ENCODE measurements at regions not wholly inside any gene's neighbourhood (a gene's known extent, or its start where the extent isn't known, plus 50 kb on each side); places are given as distances from the start of the nearest gene placed in this dataset.

DNA sequence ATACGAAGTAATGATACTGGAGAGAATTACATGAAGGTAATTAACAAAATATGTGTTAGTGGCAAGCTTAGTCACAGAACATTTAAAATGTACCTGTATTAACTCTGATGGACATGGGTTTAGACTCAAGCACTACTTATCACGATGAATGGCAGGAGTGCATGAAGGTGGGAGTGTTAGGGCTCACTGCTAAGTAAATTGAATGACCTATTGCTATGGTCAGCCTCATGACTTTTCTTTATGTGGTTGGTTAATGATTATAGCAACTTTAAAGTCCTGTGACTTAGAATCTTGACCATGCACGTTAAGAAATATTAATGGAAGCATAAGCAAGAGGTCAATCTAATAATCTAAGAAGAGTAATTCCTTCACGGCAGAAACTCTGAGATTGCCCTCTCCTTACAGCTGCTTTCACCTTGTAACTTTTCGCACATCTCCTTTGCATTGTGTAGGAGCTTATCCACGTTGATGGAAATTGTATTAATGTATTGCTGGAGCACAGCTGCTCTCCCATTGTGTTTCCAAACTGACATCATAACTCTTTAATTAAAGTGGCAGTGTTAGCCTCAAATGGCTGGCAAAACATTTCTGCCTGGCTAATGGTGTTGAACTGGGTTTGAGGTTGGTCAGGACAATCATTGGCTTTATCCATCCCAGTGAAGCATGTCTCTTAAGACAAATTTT is 114.5 kb downstream of the RXFP2 start:
- no peak for DNase-seq

GRCh38 chr13:31859571-31859970 is 120.2 kb downstream of the RXFP2 start:
- DNase-seq, result no peak

DNA sequence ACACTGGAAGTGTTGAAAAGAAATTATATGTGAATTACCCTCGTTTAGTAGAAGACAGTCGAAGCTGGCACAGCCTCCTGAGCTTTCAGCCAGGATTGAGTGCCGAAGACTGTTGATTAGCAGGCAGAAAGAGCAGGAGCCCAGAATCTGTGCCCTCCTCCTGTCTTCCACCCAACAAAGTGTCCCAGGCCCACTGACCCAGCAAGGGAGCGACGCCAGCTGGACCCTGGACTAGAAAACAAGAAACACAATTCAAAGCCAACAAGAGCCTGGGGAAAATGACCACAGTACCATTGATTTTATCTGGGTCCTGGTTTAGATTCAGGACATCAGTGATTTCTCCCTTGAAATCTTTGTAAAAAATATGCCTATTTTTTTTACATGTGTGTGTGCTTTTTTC is 120.7 kb downstream of the RXFP2 start:
- DNase-seq, result no peak

DNA sequence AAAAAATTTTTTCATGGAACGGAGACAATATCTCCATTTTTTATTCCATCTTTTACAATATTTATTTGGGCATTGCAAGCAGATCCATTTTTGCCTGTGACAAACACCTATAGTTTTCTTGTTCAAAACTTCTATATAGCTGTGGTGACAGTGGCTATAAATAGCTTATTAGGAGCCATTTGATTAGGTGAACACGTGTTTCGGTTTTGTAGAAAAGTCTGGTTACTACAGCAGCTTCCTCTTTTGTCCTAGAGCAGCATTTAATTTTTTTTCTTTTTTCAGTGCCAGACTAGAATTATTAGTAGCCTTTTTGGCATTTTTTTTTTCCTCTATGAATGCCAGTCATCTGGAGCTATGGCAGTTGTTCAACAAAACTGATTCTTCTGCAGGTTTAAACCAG is 123.5 kb downstream of the RXFP2 start:
- DNase-seq, result no peak

DNA sequence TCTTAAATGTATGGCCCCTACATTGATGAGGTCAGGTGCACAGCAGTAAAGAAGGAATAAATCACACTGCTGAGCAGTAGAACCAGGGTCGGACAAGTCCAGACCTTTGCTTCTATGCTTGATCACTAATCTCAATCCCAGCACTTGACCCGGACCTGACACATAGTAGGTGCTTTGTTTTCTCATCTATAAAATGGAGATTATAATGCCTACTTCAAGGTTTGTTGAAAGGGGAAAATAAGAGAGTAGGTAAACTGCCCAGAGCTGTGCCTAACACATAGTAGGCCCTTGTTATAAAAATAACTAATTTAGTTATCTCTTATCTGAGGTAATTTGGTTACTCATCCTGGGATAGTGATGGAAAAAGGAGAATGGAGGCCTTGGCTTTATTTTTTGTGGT is 125.0 kb downstream of the RXFP2 start:
- no peak for DNase-seq

- no peak for DNase-seq
Measured at GRCh38 chr13:31866099-31866498, 126.8 kb downstream of the RXFP2 start.

DNA sequence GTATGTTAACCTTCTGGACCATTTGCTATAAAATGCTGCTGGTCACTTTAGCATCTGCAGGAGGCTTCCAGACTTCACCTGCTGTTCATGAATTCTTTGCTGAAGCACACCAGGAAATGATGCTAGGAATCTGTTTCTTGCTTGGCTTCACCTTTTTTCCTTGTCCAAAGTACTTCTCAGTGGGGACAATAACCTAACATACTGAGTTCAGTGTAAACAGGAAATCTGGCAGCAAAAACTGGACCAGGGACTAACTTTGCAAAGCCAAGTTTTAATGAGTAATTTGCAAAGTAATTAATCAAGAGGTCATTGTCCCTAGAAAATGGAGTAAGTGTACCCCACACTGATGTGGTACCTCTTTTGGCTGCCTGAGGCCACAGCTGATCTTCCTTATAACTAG is 128.4 kb downstream of the RXFP2 start:
- no peak for DNase-seq

GRCh38 chr13:31869582-31869981 is 130.3 kb downstream of the RXFP2 start:
- no peak for DNase-seq

DNA sequence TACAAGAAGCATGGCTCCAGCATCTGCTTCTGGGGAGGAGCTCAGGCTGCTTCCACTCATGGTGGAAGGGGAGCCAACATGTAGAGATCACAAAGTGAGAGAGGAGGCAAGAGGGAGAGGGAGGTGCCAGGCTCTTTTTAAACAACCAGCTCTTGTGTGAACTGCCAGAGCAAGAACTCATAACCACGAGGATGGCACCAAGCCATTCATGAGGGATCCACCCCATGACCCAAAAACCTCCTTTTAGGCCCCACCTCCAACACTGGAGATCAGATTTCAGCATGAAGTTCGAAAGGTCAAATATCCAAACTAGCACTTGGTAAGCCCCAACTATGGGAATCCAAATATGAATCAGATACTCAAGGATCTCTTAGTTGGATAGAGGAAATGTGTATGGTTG is 131.2 kb downstream of the RXFP2 start:
- no peak for DNase-seq

DNA sequence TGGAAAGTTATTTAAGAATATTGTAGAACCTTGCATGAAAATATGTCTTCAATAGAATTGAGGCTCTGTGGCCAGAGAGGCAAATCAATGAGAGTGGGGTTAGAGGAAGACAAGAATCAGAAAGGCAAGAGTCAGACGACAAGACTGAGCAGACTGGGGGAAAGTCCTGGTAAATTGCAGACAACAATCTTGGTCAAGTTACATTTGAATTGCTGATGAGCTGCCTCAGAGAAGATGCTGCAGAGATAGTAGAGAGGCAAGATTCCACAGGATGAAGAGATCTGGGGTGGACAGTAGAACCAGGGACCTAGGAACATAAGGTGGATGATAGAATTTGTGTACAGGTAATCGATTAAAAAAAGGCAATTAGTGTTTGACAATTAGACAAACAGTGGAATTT is 133.8 kb downstream of the RXFP2 start:
- no peak for DNase-seq

- DNase-seq, result no peak
Measured at GRCh38 chr13:31875134-31875533, 135.8 kb downstream of the RXFP2 start.

DNA sequence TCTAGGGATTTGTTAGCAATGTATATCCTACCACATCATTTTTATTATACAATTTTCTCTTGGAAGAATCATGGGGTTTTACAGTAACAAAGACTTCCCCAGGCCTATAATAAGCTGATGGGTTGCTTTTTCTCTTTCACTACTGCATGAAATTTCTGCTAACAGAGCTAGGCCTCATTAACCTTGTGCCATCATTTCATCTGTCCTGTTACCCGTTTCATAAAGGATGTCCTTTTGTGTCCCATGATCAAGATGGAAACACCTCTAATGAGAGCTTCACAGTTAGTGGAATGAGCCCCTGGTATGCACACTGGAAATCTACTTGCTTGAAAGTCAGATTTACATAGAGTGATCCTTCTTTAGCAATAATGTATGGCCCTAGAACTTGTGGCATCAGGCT is 138.7 kb downstream of the RXFP2 start:
- DNase-seq, result no peak

DNA sequence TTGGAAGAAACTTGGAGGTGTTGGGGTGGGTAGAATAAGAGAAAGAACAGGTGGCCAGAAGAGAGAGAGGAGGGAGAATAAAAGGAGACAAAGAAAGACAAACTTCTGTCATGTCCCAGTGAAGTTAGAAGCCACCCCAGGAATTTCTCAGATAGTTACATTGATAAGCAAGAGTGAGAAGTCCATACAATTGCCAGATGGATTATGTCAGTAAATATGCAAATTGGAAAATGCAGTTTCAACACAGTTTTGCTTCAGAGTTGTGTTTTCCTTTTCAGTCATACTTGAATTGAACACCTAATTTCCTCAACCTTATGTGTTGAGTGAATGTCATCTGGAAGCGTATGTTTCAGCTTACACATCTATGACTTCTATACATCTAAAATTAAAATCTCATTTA is 139.2 kb downstream of the RXFP2 start:
- DNase-seq, result no peak

DNA sequence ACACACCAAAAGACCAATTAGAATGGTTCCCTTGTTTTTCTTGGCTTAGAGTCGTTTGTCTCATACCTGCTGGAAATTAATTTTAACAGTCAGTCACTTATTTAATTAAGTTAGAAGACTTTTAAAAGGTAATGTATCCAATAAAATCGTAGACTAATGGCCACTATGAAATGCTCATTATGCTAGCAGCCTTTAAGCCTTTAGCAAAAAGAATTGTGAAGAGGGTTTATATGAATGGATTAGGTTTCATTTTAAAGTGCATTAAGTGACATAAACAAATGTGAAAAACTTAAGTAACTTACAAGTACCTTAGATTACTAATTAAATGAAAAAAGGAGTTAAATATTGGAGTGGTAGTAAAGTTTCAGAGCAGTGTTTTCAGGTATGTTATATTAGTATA is 139.6 kb downstream of the RXFP2 start:
- no peak for DNase-seq

- DNase-seq, result no peak
Measured at GRCh38 chr13:31880851-31881494, 141.6 kb downstream of the RXFP2 start.

DNA sequence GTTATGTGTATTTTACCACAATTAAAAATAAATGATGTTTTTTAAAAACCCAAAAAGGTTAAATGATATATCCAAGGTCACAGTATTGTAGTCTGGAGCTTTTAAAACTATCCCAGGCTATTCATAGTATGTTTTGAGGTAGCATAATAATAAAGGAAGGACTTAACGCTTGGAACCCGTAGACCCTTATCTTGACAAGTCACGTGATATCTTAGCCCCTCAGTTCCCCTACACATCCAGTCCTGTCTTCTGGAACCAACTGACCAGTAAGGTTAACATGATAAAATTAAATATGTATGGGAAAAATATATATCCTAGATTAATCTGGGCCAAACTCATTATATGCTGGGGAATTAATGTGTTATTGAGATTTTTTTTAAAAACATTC is 142.2 kb downstream of the RXFP2 start:
- no peak for DNase-seq

DNA sequence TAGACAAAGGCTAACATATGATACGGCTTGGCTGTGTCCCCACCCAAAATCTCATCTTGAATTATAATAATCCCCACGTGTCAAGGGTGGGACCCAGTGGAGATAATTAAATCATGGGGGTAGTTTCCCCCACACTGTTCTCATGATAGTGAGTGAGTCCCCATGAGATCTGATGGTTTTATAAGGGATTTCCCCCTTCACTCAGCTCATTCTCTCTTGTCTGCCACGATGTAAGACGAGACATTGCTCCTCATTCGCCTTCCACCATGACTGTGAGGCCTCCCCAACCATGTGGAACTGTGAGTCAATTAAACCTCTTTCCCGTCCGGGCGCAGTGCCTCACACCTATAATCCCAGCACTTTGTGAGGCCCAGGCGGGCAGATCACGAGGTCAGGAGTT is 143.5 kb downstream of the RXFP2 start:
- no peak for DNase-seq

DNA sequence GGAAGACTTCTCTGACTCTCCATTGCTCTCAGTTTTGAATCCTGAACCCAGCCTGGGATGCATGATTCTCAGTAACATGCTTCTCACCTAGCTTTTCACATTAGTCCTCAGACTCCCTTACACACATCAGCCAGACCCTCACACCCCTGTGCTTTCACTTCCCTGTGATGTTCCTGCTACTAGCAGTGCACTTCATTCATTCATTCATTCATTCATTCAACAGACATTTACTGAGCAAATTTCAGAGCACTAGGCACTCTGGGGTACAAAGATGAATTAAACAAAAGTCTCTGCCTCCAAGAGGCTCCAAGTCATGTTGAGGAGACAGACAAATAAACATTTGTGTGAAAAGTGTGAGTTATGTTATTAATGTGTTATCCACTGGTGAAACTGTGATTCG is 145.2 kb downstream of the RXFP2 start:
- no peak for DNase-seq

DNA sequence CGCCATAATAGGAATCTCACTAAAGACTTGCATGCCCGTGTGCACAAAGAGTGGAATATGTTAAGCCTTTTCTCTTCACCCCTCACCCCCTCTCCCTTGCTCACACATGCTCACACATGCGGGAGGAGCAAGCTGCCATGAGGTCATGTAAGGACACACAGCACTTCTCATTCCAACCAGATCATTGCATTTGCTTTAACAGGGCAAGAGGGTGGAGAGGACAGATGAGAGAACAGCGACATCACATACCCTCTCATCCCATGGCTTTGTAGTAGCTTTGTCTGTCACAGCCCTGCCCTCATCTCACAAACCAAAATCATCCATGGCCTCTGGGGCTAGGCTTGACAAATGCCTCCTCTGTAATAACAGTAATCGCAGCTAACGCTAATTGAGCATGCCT is 145.6 kb upstream of the FRY start:
- DNase-seq, result no peak

- DNase-seq, result no peak
Measured at GRCh38 chr13:31887286-31887685, 144.3 kb upstream of the FRY start.

DNA sequence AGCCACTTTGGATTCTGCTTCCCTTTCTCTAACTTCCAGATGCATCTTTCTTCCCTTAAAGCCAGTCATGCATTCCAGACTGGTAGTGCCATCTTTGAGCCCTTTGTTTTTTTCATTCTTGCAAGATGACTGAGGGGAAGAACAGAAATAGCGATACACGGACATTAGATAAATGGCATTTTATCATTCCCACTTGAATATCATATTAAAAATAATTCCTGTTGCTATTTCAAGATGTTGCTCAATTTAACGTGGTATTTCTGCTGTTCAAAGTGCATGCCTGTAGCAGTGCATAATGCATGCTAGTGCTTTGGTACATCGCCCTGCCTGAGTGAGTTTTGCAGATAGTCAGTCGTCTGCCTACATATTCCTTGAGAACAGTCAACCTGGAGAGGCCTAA is 140.6 kb upstream of the FRY start:
- no peak for DNase-seq

GRCh38 chr13:31891472-31891871 is 140.1 kb upstream of the FRY start:
- no peak for DNase-seq

- DNase-seq, result no peak
Measured at GRCh38 chr13:31894931-31895330, 136.6 kb upstream of the FRY start.

GRCh38 chr13:31895691-31896090 is 135.9 kb upstream of the FRY start:
- no peak for DNase-seq

DNA sequence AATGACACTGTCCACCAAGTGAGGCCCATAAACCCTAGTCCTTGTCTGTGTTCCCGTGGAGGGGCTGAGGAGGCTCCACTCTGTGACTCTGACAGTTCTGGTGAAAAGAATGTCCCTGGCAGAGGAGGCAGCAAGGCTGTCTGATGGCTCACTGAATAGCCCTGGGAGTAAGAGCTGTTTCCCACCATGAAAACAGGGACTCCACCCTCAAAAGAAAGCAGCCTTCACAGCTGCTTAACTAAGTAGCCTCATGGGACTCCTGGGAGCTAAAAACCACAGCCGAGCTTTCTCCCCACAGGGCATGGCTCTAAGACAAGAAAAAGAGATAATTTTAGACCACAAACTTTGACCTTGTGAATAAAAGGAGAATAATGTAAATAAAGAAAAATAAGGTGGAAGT is 135.1 kb upstream of the FRY start:
- no peak for DNase-seq
